HG03442 (cell line): ENCODE measurements at regions not wholly inside any gene's neighbourhood (a gene's known extent, or its start where the extent isn't known, plus 50 kb on each side); places are given as distances from the start of the nearest gene placed in this dataset.
"Not testable (repeated sequence)": the region's sequence is repeated elsewhere in the genome, so short reads cannot be mapped to it uniquely, and the experiment has no call there.

Source experiments
- ATAC-seq: cut with Tn5 transposase; IDR thresholded peaks from one replicate; pipeline ENCODE4 v1.9.1; 2021; ENCODE audit warnings: mild to moderate bottlenecking, moderate library complexity; ENCODE audit not compliant: unreplicated experiment

GRCh38 chr13:33644581-33645543 is 173.1 kb upstream of the RFC3 start:
- ATAC-seq: no peak

- no peak for ATAC-seq
Observed at GRCh38 chr13:33645591-33646554, 172.1 kb upstream of the RFC3 start.

GRCh38 chr13:33649212-33649878 is 168.6 kb upstream of the RFC3 start:
- ATAC-seq: no peak

- ATAC-seq: no peak
Observed at GRCh38 chr13:33651766-33652165, 166.2 kb upstream of the RFC3 start.

GRCh38 chr13:33657274-33657673 is 160.7 kb upstream of the RFC3 start:
- ATAC-seq: no peak

GRCh38 chr13:33659466-33659865 is 158.5 kb upstream of the RFC3 start:
- ATAC-seq: no peak

- ATAC-seq: no peak
Observed at GRCh38 chr13:33659894-33660293, 158.1 kb upstream of the RFC3 start.

- no peak for ATAC-seq
Observed at GRCh38 chr13:33662392-33662791, 155.6 kb upstream of the RFC3 start.

- ATAC-seq: no peak
Observed at GRCh38 chr13:33665626-33666175, 152.2 kb upstream of the RFC3 start.

- no peak for ATAC-seq
Observed at GRCh38 chr13:33671560-33671959, 146.4 kb upstream of the RFC3 start.

GRCh38 chr13:33672022-33672421 is 145.9 kb upstream of the RFC3 start:
- ATAC-seq: not testable (repeated sequence)

GRCh38 chr13:33676045-33676989 is 141.6 kb upstream of the RFC3 start:
- no peak for ATAC-seq

GRCh38 chr13:33677215-33677614 is 140.7 kb upstream of the RFC3 start:
- ATAC-seq: no peak

- ATAC-seq: no peak
Observed at GRCh38 chr13:33678084-33678483, 139.9 kb upstream of the RFC3 start.

GRCh38 chr13:33678906-33679657 is 138.9 kb upstream of the RFC3 start:
- ATAC-seq: peak; percentile 95

GRCh38 chr13:33679658-33680012 is 138.3 kb upstream of the RFC3 start:
- no peak for ATAC-seq

- no peak for ATAC-seq
Observed at GRCh38 chr13:33682020-33682564, 135.9 kb upstream of the RFC3 start.

GRCh38 chr13:33682646-33683045 is 135.3 kb upstream of the RFC3 start:
- ATAC-seq: not testable (repeated sequence)

GRCh38 chr13:33683376-33683775 is 134.6 kb upstream of the RFC3 start:
- no peak for ATAC-seq
